HUDEP-2 (cell line): ENCODE measurements at regions not wholly inside any gene's neighbourhood (a gene's known extent, or its start where the extent isn't known, plus 50 kb on each side); places are given as distances from the start of the nearest gene placed in this dataset.

ENCODE experiments used
- DNase-seq, 76 experiments: peaks; one replicate each; lab custom pipeline; 2025; ENCODE audit not compliant: unreplicated experiment in 76 of 76; lab: John Stamatoyannopoulos, UW

GRCh38 chr1:81582467-81582986, 218.2 kb upstream of the ADGRL2 start:
- DNase-seq, result no peak

- no peak for DNase-seq
Measured at GRCh38 chr1:81578867-81579266, 221.9 kb upstream of the ADGRL2 start.

GRCh38 chr1:81577004-81577697, 223.6 kb upstream of the ADGRL2 start:
- no peak for DNase-seq

GRCh38 chr1:81574408-81574807, 226.3 kb upstream of the ADGRL2 start:
- no peak for DNase-seq

GRCh38 chr1:81573458-81573857, 227.3 kb upstream of the ADGRL2 start:
- DNase-seq, result no peak

DNA sequence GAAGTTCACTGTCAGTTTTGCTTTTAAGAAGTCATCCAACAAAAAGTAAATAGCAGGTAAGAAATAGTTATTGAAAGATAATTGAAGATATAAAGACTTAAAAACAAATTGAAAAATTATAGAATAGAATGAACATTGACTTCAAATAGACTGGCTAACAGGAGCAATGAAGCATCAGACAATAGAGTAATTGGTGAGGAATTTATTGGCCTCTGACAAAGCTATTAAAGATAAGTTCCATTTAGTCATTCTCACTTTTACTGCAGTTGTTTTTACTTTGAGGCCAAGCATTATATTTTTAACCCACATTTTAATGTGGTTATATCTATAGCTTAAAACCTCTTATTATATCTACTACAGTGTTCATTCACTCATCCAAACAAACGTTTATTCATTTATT, 228.8 kb upstream of the ADGRL2 start:
- no peak for DNase-seq

DNA sequence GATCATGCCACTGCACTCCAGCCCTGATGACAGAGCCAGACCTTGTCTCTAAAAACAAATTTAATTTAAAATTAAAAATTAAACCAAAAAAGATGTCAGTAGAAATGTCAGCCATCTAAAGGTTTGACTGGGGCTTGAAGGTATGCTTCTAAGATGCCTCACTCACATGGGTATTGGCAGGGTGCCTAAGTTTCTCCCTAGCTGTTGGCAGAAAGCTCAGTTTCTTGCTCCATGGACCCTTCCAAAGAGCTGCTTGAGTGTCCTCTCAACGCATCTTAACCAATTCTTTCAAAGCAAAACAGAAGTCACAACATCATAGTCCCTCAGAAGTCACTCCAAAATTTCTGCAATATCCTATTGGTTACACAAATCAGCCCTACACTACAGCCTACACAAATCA, 231.0 kb upstream of the ADGRL2 start:
- DNase-seq, result no peak

- no peak for DNase-seq
Measured at GRCh38 chr1:81563632-81564031, 237.1 kb upstream of the ADGRL2 start.

DNA sequence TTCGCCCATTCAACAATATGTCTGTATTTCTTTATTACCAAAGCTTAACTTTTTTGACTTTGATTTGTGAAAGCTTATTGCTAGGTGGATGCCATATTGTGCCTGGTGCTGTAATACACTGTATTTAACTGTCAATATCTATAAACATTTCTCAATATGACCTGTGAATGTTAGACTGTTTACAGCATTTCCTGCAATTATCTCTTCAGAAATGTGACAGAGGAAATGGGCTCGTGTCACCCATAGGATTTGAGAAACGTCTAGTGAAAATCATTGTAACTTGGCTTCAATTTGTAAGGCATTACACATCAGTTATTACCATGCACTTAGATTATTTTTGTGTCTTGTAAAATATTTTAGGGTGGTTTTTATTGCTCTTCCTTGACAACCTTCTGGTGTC, 237.8 kb upstream of the ADGRL2 start:
- no peak for DNase-seq

DNA sequence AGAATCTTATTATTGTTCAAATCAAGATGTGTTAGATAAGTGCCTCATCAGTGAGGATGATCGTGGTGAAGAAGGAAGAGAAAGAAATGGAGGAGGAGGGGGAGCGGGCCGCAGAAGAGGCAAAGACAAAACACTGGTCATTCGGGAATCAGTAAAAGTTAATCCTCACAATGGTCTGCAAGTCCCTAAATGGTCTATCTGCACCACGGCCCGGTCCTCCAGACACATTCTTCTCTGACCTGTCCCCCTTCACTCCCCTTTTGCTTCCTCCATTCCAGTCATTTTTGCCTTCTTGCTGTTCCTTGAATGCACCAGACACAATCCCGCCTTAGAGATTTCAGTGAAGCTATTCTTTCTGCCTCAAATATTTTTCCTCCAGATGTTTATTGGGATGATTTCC, 240.1 kb upstream of the ADGRL2 start:
- no peak for DNase-seq

DNA sequence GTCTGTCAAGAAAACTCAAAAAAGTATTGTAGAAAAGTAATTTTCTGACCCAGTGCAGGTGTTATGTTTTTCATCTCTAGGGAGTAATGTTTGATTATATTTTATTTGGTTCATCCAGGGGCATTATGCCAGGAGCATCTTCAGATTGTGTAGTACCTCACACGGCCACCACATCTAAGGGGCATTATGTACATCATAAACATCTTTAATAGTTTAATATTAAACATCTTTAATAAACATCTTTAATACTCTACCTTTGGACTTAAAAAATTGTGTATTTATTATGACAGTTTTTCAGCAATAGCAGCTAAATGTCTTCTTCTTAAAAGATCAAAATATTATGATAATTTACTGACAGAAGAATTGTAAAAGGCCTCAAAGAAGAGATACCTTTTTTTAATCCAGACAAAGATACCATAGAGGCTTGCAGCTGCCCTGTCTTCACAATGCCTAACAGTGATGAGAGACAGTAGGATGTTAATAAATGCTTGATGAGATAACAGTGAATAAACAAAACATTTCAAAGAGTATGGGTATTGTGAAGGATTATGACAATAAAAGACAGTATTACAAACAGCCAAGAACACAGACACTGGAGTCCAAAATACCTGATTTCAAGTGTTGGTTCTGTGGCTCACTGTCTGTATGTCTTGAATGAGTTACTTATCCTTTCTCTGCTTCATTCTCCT, 240.9 kb upstream of the ADGRL2 start:
- no peak for DNase-seq

DNA sequence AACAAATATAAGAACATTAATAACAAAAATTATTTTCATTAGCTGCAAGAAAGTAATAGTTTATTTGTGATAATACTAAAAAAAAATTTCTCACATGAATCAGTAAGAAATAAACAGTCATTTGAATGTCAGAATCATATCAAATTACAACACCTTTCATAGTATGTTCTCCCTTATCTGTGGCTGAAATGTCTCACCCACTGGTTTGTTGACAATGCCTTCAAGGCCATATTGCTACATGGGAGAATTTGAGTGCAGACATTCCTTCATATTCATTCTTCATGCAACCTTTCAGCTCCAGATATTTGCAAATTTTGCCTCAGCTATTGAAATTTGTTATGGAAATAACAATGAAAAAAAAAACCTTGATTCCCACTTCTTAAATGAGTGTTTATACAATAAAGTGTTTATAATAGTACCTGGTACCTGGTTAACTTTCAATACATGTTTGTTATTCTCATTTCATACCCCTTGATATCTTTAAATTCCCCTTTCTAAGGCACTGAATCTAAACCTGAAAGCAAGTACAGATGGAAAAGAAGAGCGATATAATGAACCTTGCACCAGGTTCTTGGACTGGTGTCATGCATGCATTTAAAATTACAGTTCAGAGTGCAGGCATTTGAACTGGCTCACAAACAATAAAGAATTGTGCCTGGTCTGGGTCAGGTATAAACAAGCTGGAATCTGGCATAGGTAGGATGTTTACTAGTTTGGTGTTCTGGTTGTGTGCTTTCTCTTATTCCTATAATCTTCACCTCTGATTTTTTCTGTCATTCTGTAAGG, 242.2 kb upstream of the ADGRL2 start:
- DNase-seq, result no peak

DNA sequence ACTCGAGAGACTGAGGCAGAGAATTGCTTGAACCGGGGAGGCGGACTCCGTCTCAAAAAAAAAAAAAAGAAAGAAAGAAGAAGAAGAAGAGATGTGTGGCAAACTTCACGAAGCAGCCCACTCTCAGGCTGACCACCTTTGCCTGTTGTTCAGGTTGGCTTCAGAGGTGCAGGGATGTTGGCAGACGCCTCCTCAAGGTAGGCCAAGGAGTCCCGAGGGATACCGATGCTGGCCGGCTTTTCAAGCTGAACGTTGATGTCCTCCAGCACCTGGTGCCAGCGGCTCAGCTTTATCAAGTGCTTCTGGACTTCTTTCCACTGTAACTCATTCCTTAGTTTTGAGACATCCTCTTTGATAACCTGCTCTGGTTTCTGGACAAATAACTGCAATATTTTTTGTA, 243.8 kb upstream of the ADGRL2 start:
- no peak for DNase-seq

- DNase-seq, result no peak
Measured at GRCh38 chr1:81554534-81554933, 246.2 kb upstream of the ADGRL2 start.

DNA sequence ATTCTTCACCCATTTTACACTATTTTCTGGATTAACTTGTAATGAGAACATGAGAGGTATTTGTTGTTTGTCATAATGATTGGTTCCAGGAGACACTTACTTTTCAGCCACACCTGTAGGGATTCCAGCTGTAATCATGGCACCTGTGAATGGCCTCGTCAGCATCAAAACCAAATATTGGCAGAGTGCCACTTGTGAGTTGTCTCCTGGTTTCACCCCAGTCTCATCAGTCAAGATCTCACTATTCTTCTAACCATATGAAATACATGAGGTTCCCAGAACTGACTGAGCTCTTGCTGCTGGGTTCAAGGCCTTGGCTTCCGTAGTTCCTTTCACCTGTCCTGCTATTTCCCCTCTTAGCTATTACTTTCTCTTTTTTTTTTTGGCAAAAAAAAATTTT, 246.6 kb upstream of the ADGRL2 start:
- no peak for DNase-seq

GRCh38 chr1:81553503-81553902, 247.2 kb upstream of the ADGRL2 start:
- no peak for DNase-seq

DNA sequence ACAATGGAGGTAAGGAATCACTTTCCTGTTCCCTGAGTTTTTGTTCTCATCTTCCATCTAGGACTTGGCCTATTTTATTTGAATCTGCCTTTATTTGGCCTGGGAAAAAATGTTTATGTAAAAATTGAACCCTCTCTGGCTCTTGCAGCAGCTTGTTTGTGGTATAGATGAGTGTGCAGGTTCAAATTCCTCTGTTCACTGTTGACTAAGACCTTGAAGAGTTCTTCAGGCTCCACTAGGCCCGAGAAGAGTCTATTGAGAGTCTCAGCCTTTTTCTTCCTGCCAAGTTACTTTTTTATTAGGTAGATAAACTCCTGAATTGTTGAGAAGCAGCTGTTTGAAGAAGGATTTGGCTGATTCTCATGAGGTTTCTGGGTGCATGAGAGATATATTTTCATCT, 248.8 kb upstream of the ADGRL2 start:
- DNase-seq, result no peak

DNA sequence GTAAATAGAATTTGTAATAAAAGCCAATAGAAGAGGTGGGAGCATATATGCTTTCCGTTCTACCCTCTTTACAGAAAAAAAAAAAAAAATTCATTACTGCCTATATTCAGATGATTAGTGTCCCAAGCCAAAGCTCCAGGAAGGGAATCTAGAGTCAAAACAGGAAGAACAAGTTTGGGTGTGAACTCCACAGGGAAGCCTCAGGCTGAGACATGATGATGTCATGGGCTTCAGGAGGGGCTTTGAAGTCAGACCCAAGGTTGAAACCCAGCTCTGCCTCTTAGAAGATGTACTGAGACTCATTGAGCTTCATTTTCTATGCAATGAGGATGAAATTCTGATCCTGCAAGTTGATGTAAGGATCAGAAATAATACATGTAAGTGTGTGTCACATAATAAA, 250.0 kb upstream of the ADGRL2 start:
- no peak for DNase-seq

GRCh38 chr1:81549588-81550127, 251.1 kb upstream of the ADGRL2 start:
- DNase-seq, result peak in 1 of 76 experiments; percentile 3

DNA sequence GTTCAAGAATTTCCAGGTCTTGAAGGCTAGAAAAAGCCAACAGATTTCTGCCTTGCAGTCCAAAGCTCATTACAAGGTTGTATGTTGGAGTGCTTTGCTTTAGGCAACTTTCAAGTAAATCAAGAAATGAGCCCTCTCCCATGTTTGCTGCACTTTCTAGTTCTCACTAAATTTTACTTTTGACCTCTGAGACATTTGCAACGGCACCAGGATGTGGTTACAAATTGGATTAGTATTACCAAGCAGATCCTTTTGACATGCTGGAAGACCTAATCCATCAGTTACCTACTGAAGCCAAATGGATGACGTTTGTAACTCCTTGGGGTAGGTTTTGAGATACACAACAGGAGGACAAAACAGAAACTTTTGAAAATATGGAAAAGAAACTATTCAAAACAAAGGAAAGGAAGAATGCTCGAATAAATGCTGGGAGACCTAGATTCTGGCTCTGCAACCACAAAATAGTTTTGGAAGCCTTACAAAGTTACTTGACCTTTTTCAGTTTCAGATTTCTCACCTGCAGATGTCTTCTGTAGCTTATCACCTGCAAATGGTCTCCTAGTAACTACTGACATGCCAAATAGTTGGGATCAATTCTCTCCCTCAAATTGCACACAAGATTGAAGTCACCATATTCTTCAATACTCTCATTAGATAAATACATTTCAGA, 251.7 kb upstream of the ADGRL2 start:
- DNase-seq, result no peak

GRCh38 chr1:81547912-81548303, 252.8 kb upstream of the ADGRL2 start:
- DNase-seq, result no peak
